SKM-1 (cell line): ENCODE measurements at regions not wholly inside any gene's neighbourhood (a gene's known extent, or its start where the extent isn't known, plus 50 kb on each side); places are given as distances from the start of the nearest gene placed in this dataset.
"Not testable (repeated sequence)": the region's sequence is repeated elsewhere in the genome, so short reads cannot be mapped to it uniquely, and the experiment has no call there.

Experiments used
- DNase-seq: peaks from one replicate; lab custom pipeline; 2025; ENCODE audit not compliant: unreplicated experiment; lab: John Stamatoyannopoulos, UW

DNA sequence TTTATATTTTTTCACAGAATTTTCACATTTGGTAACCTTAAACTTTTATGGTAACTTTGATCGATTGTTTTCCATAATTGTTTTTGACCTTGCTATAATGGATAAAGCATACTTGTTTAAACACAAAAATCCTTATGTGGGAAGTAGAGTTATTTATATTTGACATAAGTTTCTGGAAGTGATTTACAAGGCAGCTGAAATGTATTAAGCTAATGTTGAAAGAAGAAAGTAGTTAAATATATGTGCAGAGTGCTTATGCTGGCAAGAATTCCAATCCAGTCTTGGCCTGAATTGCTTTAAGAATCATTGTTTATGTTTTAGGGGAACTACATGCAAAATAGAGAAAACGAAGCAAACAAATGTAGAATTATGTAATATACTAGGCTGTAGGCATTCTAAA, 763.6 kb downstream of the TAF11L14 start:
- DNase-seq: no peak

GRCh38 chr5:18399461-18400327, 765.4 kb downstream of the TAF11L14 start:
- DNase-seq: not testable (repeated sequence)

- DNase-seq: no peak
Measured at GRCh38 chr5:18403141-18403540, 768.9 kb downstream of the TAF11L14 start.

GRCh38 chr5:18403941-18404438, 769.7 kb downstream of the TAF11L14 start:
- DNase-seq: no peak

DNA sequence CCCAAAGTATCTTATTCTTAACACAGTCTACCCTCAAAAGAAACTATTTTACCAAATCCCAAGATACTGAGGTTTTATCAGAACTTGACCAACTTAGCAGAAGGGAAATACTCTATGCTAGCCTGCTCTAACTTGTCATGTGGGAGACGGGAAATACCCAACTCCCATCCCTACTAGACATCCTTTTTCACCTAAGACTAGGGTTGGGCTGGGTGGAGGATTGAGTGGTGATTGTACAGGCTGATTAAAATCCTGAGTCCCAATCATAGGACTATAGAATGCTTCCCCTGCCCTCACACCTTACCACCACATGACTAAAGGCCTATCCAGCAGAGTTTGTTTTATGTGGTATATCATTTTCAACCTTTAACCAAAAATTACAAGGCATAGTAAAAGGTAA, 786.5 kb downstream of the TAF11L14 start:
- DNase-seq: no peak

GRCh38 chr5:18433336-18433735, 799.1 kb downstream of the TAF11L14 start:
- no peak for DNase-seq

DNA sequence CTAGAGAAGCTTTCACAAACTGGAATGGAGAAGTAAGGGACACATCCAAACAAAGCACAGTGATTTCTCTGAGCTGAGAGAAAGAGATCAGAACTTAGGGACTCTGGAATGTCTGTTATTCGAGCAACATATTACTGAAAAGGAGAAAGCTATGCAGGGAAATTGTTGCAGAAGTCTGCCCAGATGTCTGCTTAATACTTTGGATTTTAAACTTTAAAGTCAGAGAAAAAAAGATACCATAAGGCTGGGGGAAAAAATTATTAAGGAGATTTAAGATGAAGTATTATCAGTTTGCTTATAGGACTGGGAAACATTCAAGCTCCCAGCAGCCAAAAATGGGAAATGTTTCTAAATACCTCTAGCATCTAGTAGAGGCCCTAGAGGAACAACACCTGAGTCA, 803.9 kb downstream of the TAF11L14 start:
- no peak for DNase-seq

- no peak for DNase-seq
Measured at GRCh38 chr5:18455521-18455920, 821.3 kb downstream of the TAF11L14 start.

DNA sequence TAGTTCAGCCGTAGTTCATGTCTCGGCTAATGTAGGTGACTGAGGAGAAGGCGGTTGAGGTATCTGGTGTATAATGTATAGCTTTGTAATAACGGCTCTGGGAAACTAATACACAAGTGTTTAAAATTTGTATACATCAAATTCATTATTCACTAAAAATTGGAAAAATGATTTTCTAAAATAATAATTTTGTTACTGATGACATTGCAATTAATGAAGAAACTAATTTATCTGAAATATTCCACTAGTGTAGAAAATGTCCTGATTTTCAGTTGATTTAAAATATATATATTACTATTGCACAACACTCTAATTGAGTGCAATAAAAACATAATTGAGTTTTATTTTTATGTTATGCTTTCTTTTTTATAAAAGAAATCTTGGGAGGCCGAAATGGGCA, 823.0 kb downstream of the TAF11L14 start:
- DNase-seq: no peak

DNA sequence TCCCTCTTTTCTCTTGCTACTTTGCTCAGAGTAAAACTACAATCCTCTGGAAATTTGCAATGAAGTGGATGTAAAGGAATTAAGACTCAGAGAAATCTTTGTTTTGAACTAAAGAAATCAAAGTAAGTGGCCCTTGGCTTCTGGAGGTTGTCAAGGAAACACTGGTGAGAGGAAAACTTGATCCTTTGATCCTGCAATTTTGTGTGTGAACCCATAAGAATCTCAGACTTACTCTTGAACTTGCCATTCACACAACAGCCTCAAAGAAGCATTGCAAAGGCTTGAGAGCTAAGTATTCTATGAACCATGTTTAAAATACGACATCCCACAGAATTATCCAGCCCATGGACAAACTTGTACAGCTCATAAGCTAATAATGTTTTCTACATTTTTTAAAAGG, 827.5 kb downstream of the TAF11L14 start:
- DNase-seq: no peak

GRCh38 chr5:18465833-18466681, 831.8 kb downstream of the TAF11L14 start:
- peak; percentile 25 for DNase-seq

DNA sequence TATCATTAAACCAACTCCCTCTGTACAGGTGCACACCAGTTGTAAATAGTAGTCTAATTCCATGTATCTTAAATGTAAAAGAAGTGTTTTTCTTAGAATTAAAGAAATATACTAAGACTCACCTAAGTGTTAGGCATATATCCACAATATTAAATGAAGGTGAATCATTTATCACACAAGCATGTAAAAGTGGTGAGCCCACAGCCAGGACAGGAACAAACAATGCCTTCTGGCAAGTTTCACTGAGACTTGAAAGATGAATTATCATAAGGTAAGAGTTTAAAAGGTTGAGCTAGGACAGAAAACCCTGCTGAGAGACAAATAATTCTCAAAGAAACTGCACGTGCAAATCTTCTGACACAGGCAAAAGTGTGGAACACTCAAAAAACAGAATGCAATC, 832.5 kb downstream of the TAF11L14 start:
- DNase-seq: no peak

DNA sequence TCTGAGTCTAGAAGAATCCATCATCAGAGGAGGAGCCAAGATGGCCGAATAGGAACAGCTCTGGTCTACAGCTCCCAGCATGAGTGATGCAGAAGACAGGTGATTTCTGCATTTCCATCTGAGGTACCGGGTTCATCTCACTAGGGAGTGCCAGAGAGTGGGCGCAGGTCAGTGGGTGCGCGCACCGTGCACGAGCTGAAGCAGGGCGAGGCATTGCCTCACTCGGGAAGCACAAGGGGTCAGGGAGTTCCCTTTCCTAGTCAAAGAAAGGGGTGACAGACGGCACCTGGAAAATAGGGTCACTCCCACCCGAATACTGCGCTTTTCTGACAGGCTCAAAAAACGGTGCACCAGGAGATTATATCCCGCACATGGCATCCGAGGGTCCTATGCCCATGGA, 837.5 kb downstream of the TAF11L14 start:
- not testable (repeated sequence) for DNase-seq

- DNase-seq: no peak
Measured at GRCh38 chr5:18483451-18483850, 849.2 kb downstream of the TAF11L14 start.

DNA sequence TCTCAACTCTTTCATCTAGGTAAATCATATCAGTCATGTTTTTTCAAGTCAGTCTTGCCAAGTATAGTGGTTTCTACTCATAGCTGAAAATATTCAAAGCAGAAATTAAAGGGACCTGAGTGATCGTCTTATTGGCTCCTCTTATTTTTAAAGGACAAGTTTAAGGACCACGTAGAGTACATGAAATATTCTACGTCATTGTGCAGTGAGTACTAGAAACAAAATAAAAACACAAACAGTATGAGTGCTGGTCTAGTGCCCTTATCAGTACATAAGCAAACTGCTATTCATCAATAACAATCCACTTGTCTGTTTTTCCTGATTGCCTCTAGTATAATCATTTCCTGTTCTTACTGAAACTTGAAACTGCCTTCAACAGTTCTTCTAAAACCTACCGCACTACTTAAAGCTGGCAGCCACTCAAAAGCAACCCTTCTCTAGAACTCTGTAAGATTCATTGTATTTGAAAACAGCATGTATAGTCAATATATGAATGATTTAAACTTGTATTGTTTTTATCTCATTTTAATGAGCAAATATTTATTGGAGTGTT, 853.7 kb downstream of the TAF11L14 start:
- DNase-seq: no peak

GRCh38 chr5:18489703-18490102, 855.4 kb downstream of the TAF11L14 start:
- DNase-seq: no peak

GRCh38 chr5:18491349-18491748, 857.1 kb downstream of the TAF11L14 start:
- DNase-seq: no peak

- DNase-seq: no peak
Measured at GRCh38 chr5:18495157-18495556, 860.9 kb downstream of the TAF11L14 start.

DNA sequence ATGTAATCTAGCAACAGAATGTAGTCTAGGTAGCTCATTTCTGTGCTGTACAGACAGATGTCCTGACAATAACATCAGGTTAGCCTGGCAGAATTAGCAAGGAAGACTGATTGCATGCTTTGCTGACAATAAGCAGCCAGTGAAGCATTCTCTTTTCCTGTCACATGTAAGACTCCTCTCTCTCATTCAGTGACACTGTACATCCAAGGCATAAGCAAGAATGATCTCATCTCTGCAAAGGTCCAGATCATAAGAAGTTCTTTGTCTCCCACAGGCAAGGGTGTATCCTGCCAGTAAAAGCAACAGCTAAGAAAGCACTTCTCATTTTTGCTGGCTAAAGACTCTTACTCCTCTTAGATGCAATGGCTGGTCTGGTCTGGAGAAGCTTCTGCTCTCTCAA, 861.8 kb downstream of the TAF11L14 start:
- no peak for DNase-seq

GRCh38 chr5:18497089-18497488, 862.8 kb downstream of the TAF11L14 start:
- DNase-seq: no peak

GRCh38 chr5:18503797-18504328, 869.6 kb downstream of the TAF11L14 start:
- DNase-seq: no peak
